IMR-90 (cell line): ENCODE measurements at regions not wholly inside any gene's neighbourhood (a gene's known extent, or its start where the extent isn't known, plus 50 kb on each side); places are given as distances from the start of the nearest gene placed in this dataset.

Source experiments
- ATAC-seq: fragments of 200-7000 bp; cut with Tn5 transposase; 2 replicates; pipeline ENCODE4 v1.9.1; 2020; ENCODE audit warnings: low read depth, mild to moderate bottlenecking, moderate library complexity
- BruUV-seq: library from RNA; stranded (reverse); fragments of 400-500 nt; replicated peaks from 2 replicates; lab custom pipeline; 2021; lab: Mats Ljungman, UMichigan
- CTCF ChIA-PET: fragments of 300-600 bp; formaldehyde crosslinking; extraction: SDS; loops from one replicate; lab custom pipeline; 2021; ENCODE audit warnings: antibody characterized with exemption; lab: Yijun Ruan, JAX
- POLR2A ChIA-PET: fragments of 300-600 bp; sonication (Branson Sonifier 250); formaldehyde crosslinking; loops from one replicate; lab custom pipeline; 2022; ENCODE audit warnings: antibody characterized with exemption; ENCODE audit not compliant: unreplicated experiment; lab: Charles Lee
- DNase-seq: peaks from one replicate; pipeline ENCODE4 v3.0.0; 2013
- H2AFZ ChIP-seq: replicated peaks from 2 replicates; pipeline ENCODE3; 2013; ENCODE audit warnings: low read length, mild to moderate bottlenecking; ENCODE audit not compliant: poor library complexity
- H2AK5ac ChIP-seq: 2 replicates; pipeline ENCODE4 v1.6.1; 2013; ENCODE audit warnings: low read depth, low read length, inconsistent platforms
- H2AK9ac ChIP-seq: replicated peaks from 2 replicates; pipeline ENCODE3; 2013; ENCODE audit warnings: mild to moderate bottlenecking, low read depth, low read length, moderate library complexity; ENCODE audit not compliant: poor library complexity
- H2BK120ac ChIP-seq: 2 replicates; pipeline ENCODE4 v1.6.1; 2013; ENCODE audit warnings: low read depth, low read length, inconsistent platforms
- H2BK15ac ChIP-seq: 3 replicates; pipeline ENCODE4 v1.6.1; 2013; ENCODE audit warnings: low read depth, low read length, inconsistent platforms
- H2BK20ac ChIP-seq: 2 replicates; pipeline ENCODE4 v1.6.1; 2013; ENCODE audit warnings: low read depth, mild to moderate bottlenecking, inconsistent platforms, low read length, moderate library complexity
- H2BK5ac ChIP-seq: 2 replicates; pipeline ENCODE4 v1.6.1; 2013; ENCODE audit warnings: mild to moderate bottlenecking, low read depth, low read length, inconsistent platforms; ENCODE audit not compliant: poor library complexity, severe bottlenecking
- H3K14ac ChIP-seq: replicated peaks from 2 replicates; pipeline ENCODE4 v1.6.1; 2013; ENCODE audit warnings: low read depth, low read length, inconsistent platforms
- H3K18ac ChIP-seq: 2 replicates; pipeline ENCODE4 v1.6.1; 2013; ENCODE audit warnings: low read depth, low read length, control low read depth
- H3K23ac ChIP-seq: 2 replicates; pipeline ENCODE4 v1.6.1; 2013; ENCODE audit warnings: low read depth, low read length, inconsistent platforms
- H3K27ac ChIP-seq: 2 replicates; pipeline ENCODE4 v1.5.1; 2013; ENCODE audit warnings: mild to moderate bottlenecking, control low read depth, low read length; ENCODE audit not compliant: insufficient read depth
- H3K27me3 ChIP-seq: 2 replicates; pipeline ENCODE4 v1.6.1; 2013; ENCODE audit warnings: low read length; ENCODE audit not compliant: control insufficient read depth, insufficient read depth
- H3K36me3 ChIP-seq: 2 replicates; pipeline ENCODE4 v1.6.1; 2013; ENCODE audit warnings: low read length, mixed read lengths; ENCODE audit not compliant: control insufficient read depth, insufficient read depth
- H3K4ac ChIP-seq: 2 replicates; pipeline ENCODE4 v1.6.1; 2013; ENCODE audit warnings: low read depth, low read length, inconsistent platforms
- H3K4me1 ChIP-seq: 2 replicates; pipeline ENCODE4 v1.6.1; 2013; ENCODE audit warnings: low read length, mixed read lengths; ENCODE audit not compliant: control insufficient read depth, insufficient read depth
- H3K4me2 ChIP-seq: 2 replicates; pipeline ENCODE4 v1.6.1; 2013; ENCODE audit warnings: low read depth, mild to moderate bottlenecking, control low read depth, low read length, moderate library complexity
- H3K4me3 ChIP-seq: 2 replicates; pipeline ENCODE4 v1.5.1; 2013; ENCODE audit warnings: low read depth, mild to moderate bottlenecking, control low read depth, low read length, moderate library complexity; ENCODE audit not compliant: insufficient read depth
- H3K56ac ChIP-seq: 2 replicates; pipeline ENCODE4 v1.6.1; 2013; ENCODE audit warnings: low read length, inconsistent platforms; ENCODE audit not compliant: insufficient read depth; ENCODE audit errors: extremely low read depth
- H3K79me1 ChIP-seq, 2 experiments: 2 replicates each; pipeline ENCODE4 v1.6.1; 2013; ENCODE audit warnings: low read length in 2 of 2, inconsistent platforms in 1 of 2, low read depth in 1 of 2
- H3K9ac ChIP-seq: 2 replicates; pipeline ENCODE4 v1.6.1; 2013; ENCODE audit warnings: low read depth, low read length, control low read depth
- H3K9me1 ChIP-seq: 2 replicates; pipeline ENCODE4 v1.6.1; 2013; ENCODE audit warnings: low read length, inconsistent platforms; ENCODE audit not compliant: insufficient read depth
- H3K9me3 ChIP-seq: 2 replicates; pipeline ENCODE4 v1.6.1; 2013; ENCODE audit warnings: low read length; ENCODE audit not compliant: control insufficient read depth, insufficient read depth
- H4K20me1 ChIP-seq: 2 replicates; pipeline ENCODE4 v1.6.1; 2013; ENCODE audit warnings: low read length, inconsistent platforms; ENCODE audit not compliant: insufficient read depth
- H4K5ac ChIP-seq: 2 replicates; pipeline ENCODE4 v1.6.1; 2013; ENCODE audit warnings: mild to moderate bottlenecking, low read depth, low read length, control low read depth
- H4K8ac ChIP-seq, 2 experiments: 2 replicates each; pipeline ENCODE4 v1.6.1; 2013; ENCODE audit warnings: low read depth in 2 of 2, low read length in 2 of 2, control low read depth in 1 of 2, inconsistent platforms in 1 of 2
- H4K91ac ChIP-seq: 2 replicates; pipeline ENCODE4 v1.6.1; 2013; ENCODE audit warnings: low read depth, low read length, inconsistent platforms; ENCODE audit not compliant: insufficient read depth
- BHLHE40 ChIP-seq: fragments of 150-350 bp; IDR thresholded peaks from 2 replicates; pipeline ENCODE4 v1.6.1; 2016; ENCODE audit warnings: mild to moderate bottlenecking, low read depth, low read length
- CEBPB ChIP-seq: IDR thresholded peaks from 2 replicates; pipeline ENCODE4 v1.6.1; 2012; ENCODE audit warnings: low read depth, low read length, improper control_type of control experiment
- CHD1 ChIP-seq: IDR thresholded peaks from 2 replicates; pipeline ENCODE4 v1.6.1; 2012; ENCODE audit warnings: low read depth, low read length, improper control_type of control experiment
- FOS ChIP-seq: fragments of 150-350 bp; IDR thresholded peaks from 2 replicates; pipeline ENCODE4 v1.6.1; 2016; ENCODE audit warnings: low read depth, low read length
- MAFK ChIP-seq: IDR thresholded peaks from 2 replicates; pipeline ENCODE4 v1.6.1; 2012; ENCODE audit warnings: low read depth, low read length, improper control_type of control experiment
- MAZ ChIP-seq: IDR thresholded peaks from 2 replicates; pipeline ENCODE4 v1.6.1; 2012; ENCODE audit warnings: low read depth, mild to moderate bottlenecking, low read length, improper control_type of control experiment, moderate library complexity, borderline replicate concordance
- MXI1 ChIP-seq: IDR thresholded peaks from 2 replicates; pipeline ENCODE4 v1.6.1; 2012; ENCODE audit warnings: low read depth, mild to moderate bottlenecking, low read length, moderate library complexity, borderline replicate concordance
- NFE2L2 ChIP-seq: fragments of 150-350 bp; IDR thresholded peaks from 2 replicates; pipeline ENCODE4 v1.6.1; 2016; ENCODE audit warnings: low read depth, mild to moderate bottlenecking, low read length
- POLR2A ChIP-seq: IDR thresholded peaks from 2 replicates; pipeline ENCODE4 v1.6.1; 2012; ENCODE audit warnings: mild to moderate bottlenecking, low read depth, low read length
- RAD21 ChIP-seq: IDR thresholded peaks from 2 replicates; pipeline ENCODE4 v1.6.1; 2012; ENCODE audit warnings: low read length, improper control_type of control experiment
- RCOR1 ChIP-seq: IDR thresholded peaks from 2 replicates; pipeline ENCODE4 v1.6.1; 2012; ENCODE audit warnings: mild to moderate bottlenecking, low read length, improper control_type of control experiment; ENCODE audit not compliant: insufficient replicate concordance
- RFX5 ChIP-seq: IDR thresholded peaks from 2 replicates; pipeline ENCODE4 v1.8.0; 2012; ENCODE audit warnings: low read depth, mild to moderate bottlenecking, low read length, moderate library complexity
- SMC3 ChIP-seq: fragments of 150-350 bp; IDR thresholded peaks from 2 replicates; pipeline ENCODE4 v1.6.1; 2016; ENCODE audit warnings: low read depth, mild to moderate bottlenecking, antibody characterized with exemption, low read length, moderate library complexity
- WGBS, 2 experiments: methylation state at CpG; one replicate each; pipeline versions ENCODE4 v1.1.5 to v1.1.7; 2013; ENCODE audit warnings: missing lambda C conversion rate in 2 of 2; ENCODE audit not compliant: insufficient read length in 1 of 2; ENCODE audit errors: extremely low coverage in 2 of 2; 5-methylcytosine and 5-hydroxymethylcytosine counted together
- dilution Hi-C: fragments of 300-500 bp; cut with HindIII; formaldehyde crosslinking; loops from one replicate; pipeline ENCODE4 v1.14.3; 2018; ENCODE audit warnings: low sequenced_read_pairs; ENCODE audit not compliant: unreplicated experiment
- in situ Hi-C: fragments of 300-500 bp; cut with MboI; formaldehyde crosslinking; loops from 3 replicates; pipeline ENCODE4 v1.14.3; 2019; ENCODE audit warnings: low sequenced_read_pairs, inconsistent platforms, mixed read lengths
- intact Hi-C: fragments of 100-400 bp; cut with micrococcal nuclease; formaldehyde crosslinking; loops from 2 replicates; pipeline ENCODE4 v1.10.0; 2022
- TF ChIP-seq, protein P1 (sequence below): fragments of 150-350 bp; IDR thresholded peaks from 2 replicates; pipeline ENCODE4 v1.6.1; 2016; ENCODE audit warnings: low read depth, mild to moderate bottlenecking, low read length, moderate library complexity, borderline replicate concordance
- TF ChIP-seq, protein P2 (sequence below): conservative IDR thresholded peaks from 2 replicates; pipeline ENCODE4 v1.5.1; 2012; ENCODE audit warnings: mild to moderate bottlenecking, low read depth, low read length, improper control_type of control experiment
- TF ChIP-seq, protein P3 (sequence below): fragments of 150-350 bp; IDR thresholded peaks from 2 replicates; pipeline ENCODE4 v1.6.1; 2017; ENCODE audit warnings: mild to moderate bottlenecking, antibody characterized with exemption, low read length, low read depth

DNA sequence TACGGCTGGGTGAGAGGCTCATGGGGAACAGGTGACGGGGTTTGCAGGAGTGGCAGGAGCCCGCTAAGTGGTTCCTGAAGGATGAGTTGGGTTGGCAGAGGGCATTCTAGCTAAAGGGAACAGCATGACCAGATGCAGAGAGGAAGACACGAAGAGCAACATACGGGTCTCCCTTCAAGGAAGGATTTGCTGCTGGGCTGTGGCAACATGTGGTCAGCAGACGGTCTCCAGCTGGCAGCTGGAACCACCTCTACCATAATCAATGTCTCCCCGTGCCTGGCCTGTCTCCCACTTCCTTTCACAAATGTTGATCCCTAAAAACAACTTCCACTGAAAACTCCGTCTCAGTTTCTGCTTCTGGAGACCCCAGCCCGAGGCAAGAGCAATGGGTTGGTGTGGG is 80.6 kb upstream of the SULF2 start:
- Histone ChIP-seq H3K56ac (no peak overlapping the region), H3K9ac (no peak overlapping the region), H3K4me2 (no peak overlapping the region), H4K8ac (no peak overlapping the region), H2AK9ac (no peak overlapping the region), H4K91ac (no peak overlapping the region), H2AK5ac (no peak overlapping the region), H4K20me1 (no peaks in the 10 kb centered on the region), H2BK20ac (no peak overlapping the region), H2BK15ac (no peak overlapping the region), H3K4ac (no peak overlapping the region), H4K5ac (no peak overlapping the region), H3K23ac (no peak overlapping the region), H3K79me1 (no peaks in the 10 kb centered on the region), H3K4me1 (no peaks in the 10 kb centered on the region), H3K4me3 (no peak overlapping the region), H3K27ac (no peak overlapping the region), H3K27me3 (peaks cover 2% of the 10 kb centered on the region; the same call in 1 of the 2 replicates), H2AFZ (no peak overlapping the region), H2BK5ac (no peak overlapping the region), H3K9me1 (no peaks in the 10 kb centered on the region), H2BK120ac (no peak overlapping the region), H3K14ac (no peak overlapping the region), H3K9me3 (0 out of 2 replicates have a peak, but pooled peaks cover 1% of the 10 kb centered on the region), H3K36me3 (no peaks in the 10 kb centered on the region), H3K18ac (no peak overlapping the region)
- ChIA-PET CTCF (no interaction called here), POLR2A (no interaction called here)
- WGBS, 2 experiments, result 75% methylated on average over 2 of the region's 9 CpGs; no CpG with 5 or more reads in 1 of the 2 experiments
- intact Hi-C loops (no loop called here), dilution Hi-C loops (no loop called here), in situ Hi-C loops (no loop called here)
- ATAC-seq, result no peak
- TF ChIP-seq SMC3 (no peak), POLR2A (no peak), MAFK (no peak), NFE2L2 (no peak), MXI1 (no peak), RFX5 (no peak), MAZ (no peak), FOS (no peak), CHD1 (no peak), BHLHE40 (no peak), CEBPB (no peak), RCOR1 (no peak), RAD21 (no peak)
- TF ChIP-seq, protein P1, sequence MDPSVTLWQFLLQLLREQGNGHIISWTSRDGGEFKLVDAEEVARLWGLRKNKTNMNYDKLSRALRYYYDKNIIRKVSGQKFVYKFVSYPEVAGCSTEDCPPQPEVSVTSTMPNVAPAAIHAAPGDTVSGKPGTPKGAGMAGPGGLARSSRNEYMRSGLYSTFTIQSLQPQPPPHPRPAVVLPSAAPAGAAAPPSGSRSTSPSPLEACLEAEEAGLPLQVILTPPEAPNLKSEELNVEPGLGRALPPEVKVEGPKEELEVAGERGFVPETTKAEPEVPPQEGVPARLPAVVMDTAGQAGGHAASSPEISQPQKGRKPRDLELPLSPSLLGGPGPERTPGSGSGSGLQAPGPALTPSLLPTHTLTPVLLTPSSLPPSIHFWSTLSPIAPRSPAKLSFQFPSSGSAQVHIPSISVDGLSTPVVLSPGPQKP, result no peak
- TF ChIP-seq, protein P2, sequence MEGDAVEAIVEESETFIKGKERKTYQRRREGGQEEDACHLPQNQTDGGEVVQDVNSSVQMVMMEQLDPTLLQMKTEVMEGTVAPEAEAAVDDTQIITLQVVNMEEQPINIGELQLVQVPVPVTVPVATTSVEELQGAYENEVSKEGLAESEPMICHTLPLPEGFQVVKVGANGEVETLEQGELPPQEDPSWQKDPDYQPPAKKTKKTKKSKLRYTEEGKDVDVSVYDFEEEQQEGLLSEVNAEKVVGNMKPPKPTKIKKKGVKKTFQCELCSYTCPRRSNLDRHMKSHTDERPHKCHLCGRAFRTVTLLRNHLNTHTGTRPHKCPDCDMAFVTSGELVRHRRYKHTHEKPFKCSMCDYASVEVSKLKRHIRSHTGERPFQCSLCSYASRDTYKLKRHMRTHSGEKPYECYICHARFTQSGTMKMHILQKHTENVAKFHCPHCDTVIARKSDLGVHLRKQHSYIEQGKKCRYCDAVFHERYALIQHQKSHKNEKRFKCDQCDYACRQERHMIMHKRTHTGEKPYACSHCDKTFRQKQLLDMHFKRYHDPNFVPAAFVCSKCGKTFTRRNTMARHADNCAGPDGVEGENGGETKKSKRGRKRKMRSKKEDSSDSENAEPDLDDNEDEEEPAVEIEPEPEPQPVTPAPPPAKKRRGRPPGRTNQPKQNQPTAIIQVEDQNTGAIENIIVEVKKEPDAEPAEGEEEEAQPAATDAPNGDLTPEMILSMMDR, result no peak
- TF ChIP-seq, protein P3, sequence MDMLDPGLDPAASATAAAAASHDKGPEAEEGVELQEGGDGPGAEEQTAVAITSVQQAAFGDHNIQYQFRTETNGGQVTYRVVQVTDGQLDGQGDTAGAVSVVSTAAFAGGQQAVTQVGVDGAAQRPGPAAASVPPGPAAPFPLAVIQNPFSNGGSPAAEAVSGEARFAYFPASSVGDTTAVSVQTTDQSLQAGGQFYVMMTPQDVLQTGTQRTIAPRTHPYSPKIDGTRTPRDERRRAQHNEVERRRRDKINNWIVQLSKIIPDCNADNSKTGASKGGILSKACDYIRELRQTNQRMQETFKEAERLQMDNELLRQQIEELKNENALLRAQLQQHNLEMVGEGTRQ, result no peak
- BruUV-seq, result no TSS peak
- no peak for DNase-seq
